Subcutaneous abdominal adipose tissue (tissue), 5 donors: ENCODE measurements at regions not wholly inside any gene's neighbourhood (a gene's known extent, or its start where the extent isn't known, plus 50 kb on each side); places are given as distances from the start of the nearest gene placed in this dataset.

Experiments used
- H3K27ac ChIP-seq: one replicate; pipeline ENCODE4 v1.7.0; 2013; ENCODE audit warnings: low read depth, mild to moderate bottlenecking, inconsistent platforms, low read length, moderate library complexity
- H3K27me3 ChIP-seq, 5 donors: one replicate each; pipeline ENCODE4 v1.7.0; 2013; ENCODE audit warnings: low read length in 5 of 5, inconsistent platforms in 1 of 5; ENCODE audit not compliant: control insufficient read depth in 5 of 5, insufficient read depth in 4 of 5
- H3K36me3 ChIP-seq, 5 donors: one replicate each; pipeline ENCODE4 v1.7.0; 2013; ENCODE audit warnings: low read length in 5 of 5; ENCODE audit not compliant: control insufficient read depth in 5 of 5, insufficient read depth in 5 of 5
- H3K4me1 ChIP-seq, 5 donors: one replicate each; pipeline ENCODE4 v1.7.0; 2013; ENCODE audit warnings: low read length in 5 of 5, mild to moderate bottlenecking in 3 of 5, moderate library complexity in 1 of 5; ENCODE audit not compliant: control insufficient read depth in 5 of 5, insufficient read depth in 5 of 5
- H3K4me3 ChIP-seq, 5 donors: one replicate each; pipeline ENCODE4 v1.7.0; 2013; ENCODE audit warnings: low read length in 5 of 5, low read depth in 1 of 5
- H3K9ac ChIP-seq, 5 donors: one replicate each; pipeline ENCODE4 v1.7.0; 2013; ENCODE audit warnings: low read length in 5 of 5, mild to moderate bottlenecking in 4 of 5, moderate library complexity in 3 of 5
- H3K9me3 ChIP-seq, 5 donors: one replicate each; pipeline ENCODE4 v1.7.0; 2013; ENCODE audit warnings: low read length in 5 of 5; ENCODE audit not compliant: control insufficient read depth in 5 of 5
- donor health status: healthy.
- donor health status: healthy.
- donor health status: healthy.
- donor health status: healthy.
- donor health status: healthy.

DNA sequence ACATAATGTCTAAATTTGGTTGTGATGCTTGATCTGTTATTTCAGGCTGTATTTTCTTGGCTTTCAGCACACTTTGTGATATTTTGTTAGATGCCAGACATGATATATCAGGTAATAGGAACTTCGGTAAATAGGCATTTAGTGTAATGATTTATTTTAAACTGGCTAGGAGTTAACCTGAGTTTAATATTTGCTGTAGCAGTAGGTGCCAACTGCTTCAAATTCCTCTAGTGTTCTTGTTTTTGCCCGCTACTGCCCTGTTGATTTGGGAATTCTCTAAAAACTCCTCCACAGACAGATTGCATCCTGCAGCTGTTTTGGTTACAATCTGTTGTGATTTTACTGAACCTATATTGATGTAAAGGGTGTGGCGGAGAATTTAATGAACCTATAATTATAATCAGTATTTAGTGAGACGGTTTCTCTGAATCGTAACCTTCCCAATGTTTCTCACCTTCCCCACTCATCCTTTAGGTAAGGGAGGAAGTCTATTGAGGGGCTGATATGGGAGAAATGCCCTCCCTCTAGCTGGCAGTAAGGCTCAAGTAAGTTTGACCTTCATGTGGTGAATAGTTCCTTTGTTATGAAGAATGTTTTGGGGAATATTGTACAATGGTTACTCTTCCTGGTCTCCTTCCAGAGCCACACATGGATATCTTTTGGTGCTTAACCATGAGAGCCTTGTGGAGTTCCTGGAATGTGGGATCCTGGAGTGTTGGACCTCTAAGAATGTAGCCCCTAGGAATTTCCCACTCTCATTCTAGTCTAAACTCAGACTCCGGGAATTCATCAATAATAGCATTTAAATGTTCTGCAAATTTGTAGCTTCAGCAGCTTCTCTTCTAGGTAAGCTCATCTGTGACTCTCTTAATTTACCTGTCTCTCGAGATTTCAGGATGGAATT, 634.1 kb downstream of the FSCB start:
- Histone ChIP-seq H3K36me3 (no peaks in the 10 kb centered on the region), H3K4me1 (no peaks in the 10 kb centered on the region), H3K9ac (no peak overlapping the region), H3K27ac (no peak overlapping the region), H3K27me3 (no peaks in the 10 kb centered on the region), H3K4me3 (no peak overlapping the region), H3K9me3 (no peaks in the 10 kb centered on the region)

DNA sequence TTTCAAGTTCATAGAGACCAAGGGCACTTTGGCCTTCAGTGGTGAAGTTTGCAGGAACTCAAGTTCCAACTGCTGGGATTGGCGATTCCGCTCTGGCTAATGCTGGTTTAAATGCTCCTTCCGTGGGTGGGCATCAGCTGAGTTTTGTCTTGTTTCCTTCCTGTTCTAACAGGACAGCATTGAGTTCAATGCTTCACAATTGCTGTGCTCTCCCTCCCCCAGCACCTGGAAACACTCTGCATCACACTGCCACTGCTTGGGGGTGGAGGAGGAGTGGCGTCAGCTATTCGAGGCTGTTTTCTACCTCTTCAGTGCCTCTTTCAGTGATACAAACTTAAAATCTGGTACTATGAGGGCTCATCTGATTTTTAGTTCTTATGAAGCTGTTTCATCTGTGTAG, 634.9 kb downstream of the FSCB start:
- no peaks in the 10 kb centered on the region for H3K36me3 ChIP-seq
- no peaks in the 10 kb centered on the region for H3K27me3 ChIP-seq
- H3K9ac ChIP-seq: no peak overlapping the region
- H3K9me3 ChIP-seq: no peaks in the 10 kb centered on the region
- no peaks in the 10 kb centered on the region for H3K4me1 ChIP-seq
- H3K4me3 ChIP-seq: no peak overlapping the region
- H3K27ac ChIP-seq: no peak overlapping the region

DNA sequence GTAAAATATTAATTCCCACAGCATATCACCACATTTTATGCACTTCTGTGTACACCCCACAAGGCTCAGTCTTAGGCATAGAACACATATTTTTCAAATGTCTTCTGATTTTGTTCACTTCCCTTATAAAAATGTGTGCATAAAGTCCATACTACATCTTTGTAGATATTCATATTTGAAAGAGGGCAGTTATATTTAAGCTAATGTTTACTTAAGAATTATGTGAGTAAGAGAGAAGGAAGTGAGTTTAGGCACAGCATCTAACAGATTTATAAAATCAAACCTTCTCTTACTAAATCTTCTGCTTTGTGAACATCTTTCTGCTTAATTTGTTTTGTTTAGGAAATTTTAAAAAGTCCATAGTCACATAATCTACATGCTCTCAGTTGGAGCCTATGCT, 648.1 kb downstream of the FSCB start:
- H3K36me3 ChIP-seq: no peaks in the 10 kb centered on the region
- H3K4me3 ChIP-seq: no peak overlapping the region
- H3K9ac ChIP-seq: no peak overlapping the region
- H3K27ac ChIP-seq: no peak overlapping the region
- H3K27me3 ChIP-seq: no peaks in the 10 kb centered on the region
- H3K4me1 ChIP-seq: no peaks in the 10 kb centered on the region
- H3K9me3 ChIP-seq: no peaks in the 10 kb centered on the region

DNA sequence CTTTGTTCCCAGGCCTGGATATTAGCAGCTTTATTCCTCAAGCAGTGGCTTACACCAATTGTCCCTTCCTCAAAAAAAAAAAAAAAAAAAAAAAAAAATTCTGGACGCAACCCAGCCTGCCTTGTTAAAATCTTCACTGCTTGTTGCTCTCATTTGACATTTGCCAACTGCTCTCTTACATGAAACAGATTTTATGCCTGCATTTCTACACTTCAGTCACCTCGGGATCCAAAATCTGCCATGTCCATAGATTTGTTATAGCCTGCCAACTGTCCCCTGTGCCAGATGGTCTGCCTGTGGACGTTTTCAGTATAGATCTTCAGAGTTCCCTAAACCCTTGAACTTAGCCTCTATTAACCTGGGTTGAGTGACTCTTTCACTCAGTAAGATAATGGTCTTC, 651.5 kb downstream of the FSCB start:
- no peak overlapping the region for H3K9ac ChIP-seq
- no peak overlapping the region for H3K4me3 ChIP-seq

GRCh38 chr14:43853541-43853940, 653.5 kb downstream of the FSCB start:
- Histone ChIP-seq H3K4me1 (no peaks in the 10 kb centered on the region), H3K9ac (no peak overlapping the region), H3K4me3 (no peak overlapping the region), H3K27ac (no peak overlapping the region), H3K36me3 (no peaks in the 10 kb centered on the region), H3K27me3 (no peaks in the 10 kb centered on the region), H3K9me3 (peaks cover 0 to 2% (median 0%) of the 10 kb centered on the region in 5 donors)

More for the DNA sequence above, 651.5 kb downstream of the FSCB start:
- H3K36me3 ChIP-seq: no peaks in the 10 kb centered on the region
- no peaks in the 10 kb centered on the region for H3K9me3 ChIP-seq
- no peaks in the 10 kb centered on the region for H3K27me3 ChIP-seq
- H3K27ac ChIP-seq: no peak overlapping the region
- no peaks in the 10 kb centered on the region for H3K4me1 ChIP-seq

DNA sequence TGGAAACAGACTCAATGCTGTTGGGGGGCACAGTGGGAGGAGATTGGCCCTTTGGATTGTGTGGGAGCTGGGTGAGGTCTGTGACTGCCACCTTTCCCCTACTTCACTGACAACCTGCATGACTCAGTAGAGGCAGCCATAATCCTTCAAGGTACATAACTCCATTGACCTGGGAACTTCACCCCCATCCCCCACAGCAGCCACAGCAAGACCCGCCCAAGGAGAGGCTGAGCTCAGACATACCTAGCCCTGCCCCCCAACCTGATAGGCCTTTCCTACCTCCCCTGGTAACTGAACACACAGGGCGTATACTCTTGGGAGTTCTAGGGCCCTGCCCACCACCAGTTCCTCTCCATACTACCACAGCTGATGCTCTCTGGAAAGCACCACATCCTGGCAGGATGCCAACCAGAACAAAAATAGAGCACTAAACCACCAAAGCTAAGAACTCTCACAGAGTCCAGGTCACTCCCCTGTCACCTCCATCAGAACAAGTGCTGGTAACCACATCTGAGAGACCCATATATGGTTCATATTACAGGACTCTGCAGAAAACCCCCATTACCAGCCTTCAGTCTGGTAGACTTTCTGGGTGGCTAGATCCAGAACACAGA, 703.9 kb downstream of the FSCB start:
- Histone ChIP-seq H3K4me1 (no peaks in the 10 kb centered on the region), H3K36me3 (no peaks in the 10 kb centered on the region), H3K9me3 (peaks cover 0 to 16% (median 9%) of the 10 kb centered on the region in 5 donors), H3K27me3 (no peaks in the 10 kb centered on the region), H3K9ac (no peak overlapping the region), H3K4me3 (no peak overlapping the region), H3K27ac (no peak overlapping the region)

GRCh38 chr14:43795600-43796228, 711.4 kb downstream of the FSCB start:
- no peaks in the 10 kb centered on the region for H3K27me3 ChIP-seq
- no peak overlapping the region for H3K4me3 ChIP-seq
- no peaks in the 10 kb centered on the region for H3K36me3 ChIP-seq
- H3K9ac ChIP-seq: no peak overlapping the region
- H3K4me1 ChIP-seq: no peaks in the 10 kb centered on the region
- H3K9me3 ChIP-seq: no peaks in the 10 kb centered on the region
- H3K27ac ChIP-seq: no peak overlapping the region

GRCh38 chr14:43793579-43793978, 713.5 kb downstream of the FSCB start:
- Histone ChIP-seq H3K4me3 (no peak overlapping the region), H3K27me3 (no peaks in the 10 kb centered on the region), H3K9me3 (no peaks in the 10 kb centered on the region), H3K4me1 (no peaks in the 10 kb centered on the region), H3K9ac (no peak overlapping the region), H3K27ac (no peak overlapping the region), H3K36me3 (no peaks in the 10 kb centered on the region)

DNA sequence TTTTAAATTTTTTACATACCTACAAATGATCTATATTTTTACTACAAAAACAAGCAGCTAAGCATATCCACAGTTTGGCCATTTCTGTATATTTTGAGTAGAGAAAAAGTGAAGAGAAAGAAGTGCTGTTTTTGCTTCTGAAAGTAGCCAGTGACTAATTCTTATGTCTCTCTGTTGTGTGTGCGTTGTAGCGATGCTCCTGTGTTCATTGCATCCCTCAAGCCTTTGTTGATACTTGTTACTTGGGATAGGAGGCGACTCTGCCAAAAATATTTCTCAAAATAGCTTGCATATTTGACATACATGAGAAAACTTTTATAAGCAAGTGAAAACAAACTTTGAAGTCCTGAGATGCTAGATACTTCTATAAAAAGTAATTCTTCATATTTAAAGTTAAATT, 714.1 kb downstream of the FSCB start:
- no peaks in the 10 kb centered on the region for H3K27me3 ChIP-seq
- H3K4me3 ChIP-seq: no peak overlapping the region
- H3K9me3 ChIP-seq: no peaks in the 10 kb centered on the region
- no peak overlapping the region for H3K27ac ChIP-seq
- no peaks in the 10 kb centered on the region for H3K4me1 ChIP-seq
- no peaks in the 10 kb centered on the region for H3K36me3 ChIP-seq
- H3K9ac ChIP-seq: no peak overlapping the region

DNA sequence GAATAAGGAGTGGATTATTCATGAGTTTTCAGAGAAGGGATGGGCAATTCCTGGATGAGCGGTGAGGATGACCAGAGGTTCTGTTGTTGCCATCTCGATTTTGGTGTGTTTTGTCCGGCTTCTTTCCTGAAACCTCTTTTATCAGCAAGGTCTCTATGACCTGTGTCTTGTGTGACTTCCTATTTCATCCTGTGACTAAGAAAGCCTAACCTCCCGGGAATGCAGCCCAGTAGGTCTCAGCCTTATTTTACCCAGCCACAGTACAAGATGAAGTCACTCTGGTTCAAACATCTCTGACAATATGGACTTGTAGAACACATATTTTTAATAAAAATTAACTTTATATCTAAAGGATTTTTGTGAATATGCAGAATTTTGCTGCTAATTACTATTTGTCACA, 716.4 kb downstream of the FSCB start:
- no peaks in the 10 kb centered on the region for H3K36me3 ChIP-seq
- no peak overlapping the region for H3K9ac ChIP-seq
- H3K27me3 ChIP-seq: no peaks in the 10 kb centered on the region
- no peaks in the 10 kb centered on the region for H3K4me1 ChIP-seq
- H3K4me3 ChIP-seq: no peak overlapping the region
- H3K9me3 ChIP-seq: no peaks in the 10 kb centered on the region
- H3K27ac ChIP-seq: no peak overlapping the region
